ENCODE measurements at regions not wholly inside any gene's neighbourhood (a gene's known extent, or its start where the extent isn't known, plus 50 kb on each side); places are given as distances from the start of the nearest gene placed in this dataset.
"Not testable (repeated sequence)": the region's sequence is repeated elsewhere in the genome, so short reads cannot be mapped to it uniquely, and the experiment has no call there.

DNA sequence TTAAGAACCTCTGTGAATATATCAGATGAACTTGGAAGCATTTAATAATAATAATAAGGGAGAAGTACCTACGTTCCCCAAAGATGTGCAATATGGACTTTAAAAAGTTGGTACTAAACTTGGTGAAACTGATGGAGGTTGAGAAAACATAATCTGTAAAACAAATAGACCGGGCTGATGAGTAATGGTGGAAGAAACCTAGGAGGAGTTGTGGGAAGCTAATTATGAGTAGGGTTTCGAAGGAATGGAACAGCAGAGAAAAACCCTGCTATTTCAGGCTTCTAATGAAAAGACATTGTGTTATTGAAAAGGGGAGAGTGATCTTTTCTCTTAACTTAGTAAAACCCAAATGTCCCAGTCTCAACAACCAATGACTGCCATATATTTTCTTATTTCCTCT, 229.3 kb downstream of the PCSK1 start:
- DNase-seq (ENCODE audit: low read depth in 3 of 3): no peak

DNA sequence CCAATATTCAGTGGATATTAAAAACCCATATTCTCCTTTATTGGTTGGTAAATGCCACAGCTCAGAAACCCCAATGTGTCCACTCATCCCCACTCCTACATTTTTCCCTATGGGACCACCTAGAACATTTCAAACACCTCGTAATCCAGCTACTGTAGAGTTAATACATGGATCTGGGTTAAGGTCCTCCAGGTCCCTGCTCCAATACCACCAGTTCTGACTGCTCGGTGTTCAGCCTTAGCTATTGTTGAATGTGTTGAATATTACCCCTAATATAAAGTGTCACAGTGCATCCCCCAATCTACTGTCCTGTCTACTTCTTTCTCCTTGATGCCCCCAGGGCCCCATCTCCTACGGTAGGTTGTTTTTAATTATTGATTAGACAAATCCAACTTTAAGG, 231.5 kb downstream of the PCSK1 start:
- no peak for DNase-seq (ENCODE audit: low read depth in 3 of 3)

DNA sequence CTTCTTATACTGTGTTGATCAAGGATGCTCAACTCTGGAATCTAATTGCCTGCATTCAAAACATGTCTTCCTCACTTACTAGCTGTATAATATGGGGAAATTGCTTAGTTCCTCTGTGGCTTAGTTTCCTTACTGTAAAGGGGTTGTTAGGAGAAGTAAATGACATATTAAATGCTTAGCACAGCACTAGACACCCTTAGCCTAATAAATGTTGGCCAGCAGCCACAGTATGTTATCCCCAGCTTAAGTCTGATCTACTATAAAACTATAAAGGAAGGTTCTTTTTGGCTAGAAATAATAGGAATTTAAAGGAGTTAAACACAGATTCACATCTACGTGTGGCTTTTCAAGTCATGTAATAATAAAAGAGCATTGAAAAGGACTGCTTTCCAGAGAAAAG, 232.4 kb downstream of the PCSK1 start:
- no peak for DNase-seq (ENCODE audit: low read depth in 3 of 3)

DNA sequence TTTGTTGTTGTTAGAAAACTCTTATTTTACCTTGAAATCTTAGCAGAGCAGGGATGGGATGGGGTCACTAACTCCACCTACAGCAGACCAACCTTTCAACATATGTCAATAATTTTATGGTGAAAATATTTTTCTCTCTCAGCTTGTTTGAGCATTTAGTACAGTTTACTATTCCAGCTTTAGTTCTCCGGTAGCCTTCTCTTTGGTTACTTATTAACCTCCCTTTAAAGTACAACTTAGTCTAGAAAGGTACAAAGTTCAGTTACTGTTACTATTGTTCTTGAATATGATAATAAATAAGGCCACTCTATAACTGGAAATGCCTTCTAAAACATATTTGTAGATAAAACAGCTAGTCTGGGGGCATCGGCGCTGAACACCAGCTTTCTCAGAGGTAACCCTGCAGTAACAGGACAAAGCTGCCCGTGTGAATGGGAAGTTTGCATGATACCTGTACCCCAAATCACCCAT, 233.3 kb downstream of the PCSK1 start:
- no peak for DNase-seq (ENCODE audit: low read depth in 3 of 3)

DNA sequence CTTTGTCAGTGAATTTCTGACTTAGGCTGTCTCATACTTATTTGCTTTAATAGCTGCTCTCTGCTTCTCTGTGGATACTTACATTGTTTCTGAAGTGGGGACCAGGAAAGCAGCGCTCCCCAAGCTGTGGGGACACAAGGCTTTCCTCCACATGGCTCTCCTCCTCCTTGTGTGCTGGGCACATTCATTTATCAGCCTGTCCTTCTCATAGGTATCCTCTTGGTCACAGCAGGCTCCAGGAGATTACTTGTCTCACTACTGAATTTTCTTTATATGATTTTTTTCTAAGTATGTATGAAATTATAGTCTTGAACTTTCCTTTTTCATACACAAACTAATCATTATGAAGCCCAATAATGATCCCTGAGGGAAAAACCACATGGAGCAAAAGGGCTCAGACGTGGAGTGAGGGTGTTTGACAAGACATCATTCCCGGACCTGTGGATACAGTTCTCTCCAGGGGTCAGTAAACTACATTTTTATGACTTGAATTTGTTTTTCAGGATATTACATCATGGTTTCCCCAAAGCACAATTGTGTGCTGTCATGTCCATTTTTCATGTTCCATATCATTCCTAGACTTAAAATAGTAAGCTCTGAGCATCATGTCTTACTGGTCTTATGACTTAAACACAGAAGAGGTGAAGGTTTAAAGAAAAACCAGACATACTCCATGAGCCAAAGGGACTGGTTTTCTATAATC, 234.5 kb downstream of the PCSK1 start:
- DNase-seq (ENCODE audit: low read depth in 3 of 3): no peak

DNA sequence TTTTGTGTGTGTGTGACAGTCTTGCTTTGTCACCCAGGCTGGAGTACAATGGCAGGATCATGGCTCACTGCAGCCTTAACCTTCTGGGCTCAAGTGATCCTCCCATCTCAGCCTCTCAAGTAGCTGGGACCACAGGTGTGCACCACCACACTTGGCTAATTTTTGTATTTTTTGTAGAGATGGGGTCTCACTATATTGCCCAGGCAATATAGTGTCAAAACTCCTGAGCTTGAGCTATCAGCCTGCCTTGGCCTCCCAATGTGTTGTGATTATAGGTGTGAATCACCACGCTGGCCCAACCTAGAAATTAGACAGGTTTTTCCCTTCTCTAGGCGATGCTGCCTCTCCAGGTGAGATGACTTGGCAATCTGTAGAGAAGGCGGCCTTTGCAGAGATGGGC, 235.3 kb downstream of the PCSK1 start:
- not testable (repeated sequence) for DNase-seq (ENCODE audit: low read depth in 3 of 3)

DNA sequence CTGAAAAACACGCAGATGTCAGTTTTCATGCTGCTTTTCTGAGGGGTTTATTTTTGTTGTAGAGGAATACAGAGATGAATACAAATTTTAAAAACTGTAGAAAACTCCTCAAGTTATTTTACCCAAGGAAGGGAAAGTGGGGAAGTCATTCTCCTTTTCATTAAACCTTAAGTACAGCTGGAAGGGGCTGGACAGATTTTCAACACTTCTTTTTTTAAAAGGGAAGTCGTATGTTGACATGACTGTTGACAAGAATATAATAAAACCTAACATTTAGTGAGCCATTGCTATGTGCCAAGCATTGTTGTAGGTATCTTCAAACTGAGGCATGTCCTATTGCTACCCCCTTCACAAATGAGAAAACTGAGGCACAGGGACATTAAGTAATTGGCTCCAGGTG, 235.7 kb upstream of the ELL2 start:
- no peak for DNase-seq (ENCODE audit: low read depth in 3 of 3)

DNA sequence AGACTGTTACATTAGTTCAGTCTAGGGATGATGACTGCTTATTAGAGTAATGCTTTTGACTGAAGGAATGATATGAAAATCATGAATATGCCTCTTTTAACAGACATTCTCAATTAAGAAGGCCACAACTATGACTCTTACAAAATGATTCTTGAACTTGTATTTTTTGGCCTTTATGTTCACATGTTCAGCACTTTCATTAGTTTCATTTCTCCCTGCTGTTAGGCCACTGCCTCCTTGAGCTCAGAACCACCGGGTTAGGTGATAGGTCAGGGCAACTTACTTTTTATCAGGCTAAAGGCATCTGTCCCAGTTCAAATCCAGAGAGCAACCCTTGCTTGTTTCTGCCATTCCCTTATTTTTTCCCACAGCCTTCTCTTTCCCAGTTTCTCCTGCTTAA, 235.2 kb upstream of the ELL2 start:
- DNase-seq (ENCODE audit: low read depth in 3 of 3): no peak

DNA sequence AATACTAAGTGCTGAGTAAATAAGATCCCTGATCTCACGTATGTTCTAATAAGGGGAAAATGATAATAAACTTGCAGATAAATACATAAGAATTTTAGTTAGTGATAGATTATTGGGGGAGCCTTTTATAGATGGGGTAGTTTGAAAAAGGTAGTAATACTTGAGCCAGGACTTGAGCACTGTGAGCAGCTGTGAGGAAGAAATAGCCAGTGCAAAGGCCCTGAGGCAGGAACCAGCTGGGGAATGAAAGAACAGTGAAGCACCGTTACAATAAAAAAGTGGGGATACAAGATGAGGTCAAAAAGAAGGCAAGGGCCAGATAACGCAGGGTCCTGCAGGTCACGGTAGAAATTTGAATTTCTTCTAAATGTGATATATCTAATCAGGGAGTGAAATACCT, 234.8 kb upstream of the ELL2 start:
- no peak for DNase-seq (ENCODE audit: low read depth in 3 of 3)

DNA sequence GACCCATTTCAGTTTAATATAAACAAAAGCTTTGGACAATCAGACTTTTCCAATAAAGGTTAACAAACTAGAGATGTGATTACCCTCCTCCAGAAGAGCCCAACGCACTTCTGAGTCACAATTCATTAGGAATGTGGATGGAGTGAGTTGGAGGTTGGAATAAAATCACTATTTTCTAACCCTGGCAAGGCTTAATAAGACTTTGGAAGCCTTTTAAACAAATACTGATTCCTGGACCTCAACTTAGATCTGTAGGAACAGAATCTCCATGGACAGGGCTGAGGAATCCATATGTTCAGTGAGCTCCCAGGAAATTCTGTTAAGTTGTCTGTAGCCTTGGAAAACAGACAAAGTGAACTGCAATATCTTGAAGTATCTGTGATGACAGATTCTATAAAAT, 233.5 kb upstream of the ELL2 start:
- DNase-seq (ENCODE audit: low read depth in 3 of 3): no peak

DNA sequence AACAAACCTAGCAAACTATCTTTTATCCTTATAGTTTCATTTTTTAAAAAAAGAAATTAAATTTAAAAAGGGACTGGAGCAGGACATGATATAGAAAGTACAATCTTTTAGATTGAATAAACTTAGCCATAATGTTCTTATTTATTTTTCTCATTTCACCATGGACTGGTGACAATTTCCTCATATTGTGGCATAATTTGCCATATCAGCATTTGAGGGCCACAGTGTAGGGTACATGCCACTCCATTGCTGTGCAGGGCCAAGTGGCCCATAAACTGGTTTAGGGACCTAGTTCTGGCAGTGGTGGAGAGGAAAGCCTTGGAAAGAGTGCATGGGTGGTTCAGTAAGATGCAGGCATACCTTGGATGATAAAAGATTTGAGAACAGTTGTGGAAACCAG, 232.9 kb upstream of the ELL2 start:
- no peak for DNase-seq (ENCODE audit: low read depth in 3 of 3)

DNA sequence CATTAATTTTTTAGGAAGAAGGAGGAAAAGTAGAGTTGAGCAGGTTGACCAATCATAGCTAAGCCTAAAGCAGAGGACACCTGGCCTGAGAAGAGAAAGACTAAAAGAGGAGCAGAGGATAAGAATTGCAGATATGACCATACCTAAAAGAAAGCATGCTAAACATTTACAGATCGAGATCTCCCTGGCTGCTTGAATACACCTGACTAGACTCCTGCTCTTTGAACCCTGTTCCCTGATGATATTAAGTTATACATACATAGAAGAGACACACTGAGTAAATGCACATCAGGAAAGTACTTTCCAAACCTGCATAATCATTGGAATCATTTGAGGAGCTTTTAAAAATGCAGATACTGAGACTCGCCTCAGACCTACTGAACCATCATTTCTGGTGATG, 232.3 kb upstream of the ELL2 start:
- DNase-seq (ENCODE audit: low read depth in 3 of 3): no peak

DNA sequence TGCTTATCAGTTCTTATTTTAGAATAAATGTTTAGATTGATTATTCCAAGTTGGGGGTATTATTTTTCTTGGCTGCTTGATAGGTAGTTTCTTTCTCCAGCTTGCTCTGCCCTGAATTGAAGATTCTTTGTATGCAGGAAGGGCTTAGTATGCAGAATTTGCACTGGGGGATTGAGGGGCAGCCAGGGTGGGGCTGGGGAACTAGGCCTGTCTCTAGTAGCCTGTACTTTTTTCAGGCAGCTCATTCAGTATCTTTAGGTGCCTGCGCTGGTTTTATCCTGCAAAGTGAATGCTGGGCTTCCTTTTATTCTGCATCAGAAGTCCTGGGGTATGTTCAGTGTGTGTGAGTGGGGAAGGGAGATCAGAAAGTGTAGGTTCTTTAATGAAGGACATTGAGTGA, 228.3 kb upstream of the ELL2 start:
- DNase-seq (ENCODE audit: low read depth in 3 of 3): no peak

DNA sequence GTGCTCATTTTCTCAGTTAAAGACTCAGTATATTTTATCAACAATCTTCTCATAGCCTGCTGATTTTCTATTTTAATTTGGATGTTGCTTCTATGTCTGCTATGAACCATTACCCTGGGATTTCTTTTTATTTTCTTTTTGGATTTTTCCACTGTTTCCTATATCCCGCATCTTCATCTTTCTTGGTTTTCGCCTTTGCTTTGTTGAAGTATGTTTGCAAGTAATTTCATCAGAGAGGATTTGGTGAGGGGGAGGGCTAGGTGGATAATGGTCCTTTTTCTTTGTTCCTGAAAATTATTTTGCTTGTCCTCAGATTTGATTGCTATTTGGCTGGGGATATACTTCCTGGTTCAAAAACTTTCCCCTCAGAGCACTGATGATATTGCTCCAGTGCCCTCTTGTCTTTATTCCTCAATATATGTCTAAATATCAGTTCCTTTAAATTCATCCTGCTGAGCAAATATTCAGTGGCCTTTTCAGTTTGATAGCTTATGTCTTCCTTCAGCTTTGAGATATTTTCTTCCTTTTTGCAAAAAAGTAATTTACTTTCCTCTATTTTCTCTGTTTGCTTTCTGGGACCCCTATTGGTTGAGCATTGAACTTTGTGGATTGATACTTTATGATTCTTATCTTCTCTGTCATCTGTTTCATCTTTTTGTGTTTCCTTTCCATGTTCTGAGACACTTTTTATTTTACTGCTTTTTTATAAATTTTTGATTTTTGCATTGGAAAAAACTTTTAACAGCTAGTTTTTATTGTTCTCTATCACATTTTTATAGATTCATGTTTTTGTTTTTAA, 227.6 kb upstream of the ELL2 start:
- DNase-seq (ENCODE audit: low read depth in 3 of 3): no peak

DNA sequence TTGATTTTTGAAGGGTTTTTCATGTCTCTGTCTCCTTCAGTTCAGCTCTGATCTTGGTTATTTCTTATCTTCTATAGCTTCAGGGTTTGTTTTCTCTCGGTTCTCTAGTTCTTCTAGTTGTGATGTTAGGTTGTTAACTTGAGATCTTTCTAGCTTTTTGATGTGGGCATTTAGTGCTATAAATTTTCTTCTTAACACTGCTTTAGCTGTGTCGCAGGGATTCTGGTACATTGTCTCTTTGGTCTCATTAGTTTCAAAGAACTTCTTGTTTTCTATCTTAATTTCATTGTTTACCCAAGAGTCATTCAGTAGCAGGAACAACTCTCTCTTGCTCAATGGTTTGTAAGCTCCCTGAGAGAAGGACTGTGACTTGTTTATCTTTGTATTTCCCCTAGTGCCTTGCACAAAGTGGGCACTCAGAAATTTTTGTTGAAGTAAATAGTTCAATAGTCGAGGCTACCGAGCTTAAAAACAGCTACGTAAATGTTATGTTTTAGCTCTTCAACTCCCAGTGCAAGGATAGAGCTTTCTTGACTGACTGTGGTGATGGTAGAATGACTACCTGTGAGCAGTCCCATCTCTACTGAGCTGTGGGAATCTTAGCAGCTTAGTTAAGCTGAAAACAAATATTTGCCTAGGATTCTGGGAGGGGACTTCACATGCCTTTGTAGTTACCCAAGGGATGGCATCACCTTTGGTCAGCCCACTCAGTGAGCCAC, 225.8 kb upstream of the ELL2 start:
- no peak for DNase-seq (ENCODE audit: low read depth in 3 of 3)

DNA sequence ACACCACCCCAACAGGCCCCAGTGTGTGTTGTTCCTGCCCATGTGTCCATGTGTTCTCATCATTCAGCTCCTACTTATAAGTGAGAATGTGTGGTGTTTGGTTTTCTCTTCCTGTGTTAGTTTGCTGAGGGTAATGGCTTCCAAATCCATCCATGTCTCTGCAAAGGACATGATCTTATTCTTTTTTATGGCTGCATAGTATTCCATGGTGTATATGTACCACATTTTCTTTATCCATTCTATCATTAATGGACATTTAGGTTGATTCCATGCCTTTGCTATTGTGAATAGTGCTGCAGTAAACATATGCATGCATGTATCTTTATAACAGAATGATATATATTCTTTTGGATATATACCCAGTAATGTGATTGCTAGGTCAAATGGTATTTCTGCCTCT, 222.9 kb upstream of the ELL2 start:
- not testable (repeated sequence) for DNase-seq (ENCODE audit: low read depth in 3 of 3)

DNA sequence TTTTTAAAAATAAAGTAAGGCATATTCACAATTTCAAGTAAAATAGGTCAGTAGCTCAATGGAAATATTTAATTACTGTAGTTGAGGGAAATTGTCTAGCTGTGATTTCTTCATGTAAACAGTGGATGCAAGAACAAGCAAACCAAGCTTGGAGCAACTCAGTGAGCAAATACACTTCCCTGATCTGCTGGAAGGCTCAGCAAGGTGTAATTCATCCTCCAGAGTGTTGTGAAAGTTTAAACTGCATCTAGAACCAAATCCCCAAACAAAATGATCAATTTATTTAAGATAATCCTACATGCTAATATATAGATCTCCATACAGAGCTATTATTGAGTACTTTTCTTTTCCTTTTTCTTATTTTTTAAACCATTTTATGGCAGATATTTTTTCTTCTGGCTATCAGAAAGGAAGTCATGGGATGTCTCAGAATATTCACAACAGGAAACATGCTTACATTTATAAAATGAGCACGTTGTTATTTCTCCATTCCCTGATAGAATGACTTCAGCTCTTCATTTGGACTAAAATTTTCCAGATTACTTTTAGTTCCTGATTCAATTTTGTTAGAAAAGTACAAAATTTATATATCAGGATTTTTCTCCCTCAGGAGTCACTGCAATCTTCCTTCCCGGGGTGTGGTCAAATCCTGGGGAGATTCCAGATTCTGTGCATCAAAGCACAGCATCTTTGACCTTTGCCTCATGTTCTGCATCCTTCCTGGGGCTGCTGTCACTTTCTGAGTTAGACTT, 219.2 kb upstream of the ELL2 start:
- no peak for DNase-seq (ENCODE audit: low read depth in 3 of 3)

DNA sequence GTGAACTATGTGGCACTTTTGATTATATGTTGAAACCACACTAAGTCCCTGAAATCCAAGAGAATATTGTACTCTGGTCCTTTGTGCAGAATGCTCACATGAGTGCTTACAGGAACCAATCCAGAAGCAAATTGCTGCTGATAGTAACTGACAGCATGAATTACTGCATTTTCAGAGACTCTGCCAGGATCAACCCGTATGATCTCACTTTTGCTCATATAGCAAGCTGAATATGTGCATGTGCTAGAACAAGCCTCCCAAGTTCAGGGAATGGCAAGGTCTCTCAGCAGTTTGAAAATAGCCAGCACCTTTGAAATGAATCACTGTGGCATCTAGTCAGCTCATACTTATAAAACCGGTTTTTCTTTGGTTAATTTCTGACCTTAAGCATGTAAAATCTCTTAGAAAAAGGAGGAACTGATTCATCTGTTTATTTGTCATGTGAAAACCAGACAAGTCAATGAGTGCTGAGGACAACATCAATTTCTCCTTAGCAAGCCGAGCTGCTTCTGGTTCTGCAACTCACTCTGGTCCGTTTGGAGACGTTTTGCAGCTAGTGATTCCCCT, 215.7 kb upstream of the ELL2 start:
- no peak for DNase-seq (ENCODE audit: low read depth in 3 of 3)

DNA sequence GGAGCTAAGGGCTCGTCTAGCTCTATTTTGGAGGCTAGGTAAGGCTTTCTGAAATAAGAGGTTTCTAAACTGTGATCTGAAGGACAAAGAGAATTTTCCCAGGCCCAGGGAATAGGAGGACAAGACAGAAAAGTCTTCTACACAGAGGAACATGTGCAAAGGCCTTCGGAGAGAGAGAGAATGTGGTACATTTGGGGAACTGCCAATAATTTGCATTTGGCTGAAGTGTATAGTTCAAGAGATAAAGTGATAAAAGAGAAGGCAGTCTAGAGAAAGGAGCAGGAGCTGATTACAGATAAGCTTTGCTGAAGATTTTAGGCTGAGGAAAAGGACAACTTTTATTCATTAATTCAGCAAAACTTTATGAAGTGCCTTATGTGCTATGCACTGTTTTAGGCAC, 214.4 kb upstream of the ELL2 start:
- no peak for DNase-seq (ENCODE audit: low read depth in 3 of 3)

DNA sequence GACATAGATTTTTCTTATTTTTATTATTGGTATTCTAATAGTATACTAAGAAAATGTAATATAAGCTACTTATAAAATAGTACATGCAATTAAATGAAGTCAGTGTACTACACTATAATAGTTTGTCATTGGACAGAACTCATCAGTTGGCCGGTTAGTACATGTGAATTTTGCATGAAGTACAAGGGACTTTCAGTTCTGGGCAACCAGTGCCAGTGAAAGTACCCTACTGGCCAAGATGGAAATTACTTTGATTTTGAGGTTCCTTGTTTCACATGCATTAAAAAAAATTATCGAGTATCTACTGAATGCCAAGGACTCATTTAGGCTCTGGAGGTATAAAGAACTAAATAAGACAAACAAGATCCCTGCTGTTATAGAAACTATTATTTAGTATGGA, 213.4 kb upstream of the ELL2 start:
- no peak for DNase-seq (ENCODE audit: low read depth in 3 of 3)

DNA sequence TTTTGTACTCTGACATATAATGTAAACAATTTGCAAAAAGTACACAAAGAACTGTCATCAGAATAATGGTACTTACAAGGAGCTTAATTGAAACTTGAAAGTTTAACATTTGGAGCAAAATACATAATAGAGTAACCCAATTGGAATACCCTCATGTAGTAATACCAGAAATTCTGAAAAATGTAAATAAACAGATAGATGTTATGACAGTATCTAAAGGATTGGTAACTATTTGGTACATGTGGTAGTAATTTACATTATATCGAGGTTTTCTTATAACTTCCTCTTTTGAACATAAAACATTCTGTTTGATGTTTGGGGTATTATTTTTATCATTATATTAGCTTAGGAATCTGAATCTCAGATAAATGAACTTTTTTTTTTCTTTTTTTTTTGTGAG, 211.7 kb upstream of the ELL2 start:
- no peak for DNase-seq (ENCODE audit: low read depth in 3 of 3)

DNA sequence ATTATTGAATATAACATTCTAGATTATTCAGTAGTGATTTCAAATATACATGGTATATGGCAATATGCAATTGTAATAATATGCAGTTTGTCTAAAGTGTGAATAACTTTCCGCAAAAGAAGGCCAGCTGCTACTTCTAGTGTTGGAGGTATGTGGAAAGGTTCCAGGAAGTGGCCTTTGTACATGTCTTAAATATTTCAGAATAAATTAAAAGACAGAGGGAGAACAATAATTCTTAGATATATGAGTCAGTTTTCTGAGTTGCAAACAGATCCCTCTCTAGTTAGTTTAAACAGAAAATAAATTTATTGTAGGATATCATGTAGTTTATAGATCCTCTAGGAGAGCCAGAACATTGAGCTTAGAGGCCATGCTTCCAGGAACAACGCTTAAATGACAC, 210.8 kb upstream of the ELL2 start:
- no peak for DNase-seq (ENCODE audit: low read depth in 3 of 3)
